CD4-positive, alpha-beta T cell (primary cell): ENCODE measurements at regions not wholly inside any gene's neighbourhood (a gene's known extent, or its start where the extent isn't known, plus 50 kb on each side); places are given as distances from the start of the nearest gene placed in this dataset.
"Not testable (repeated sequence)": the region's sequence is repeated elsewhere in the genome, so short reads cannot be mapped to it uniquely, and the experiment has no call there.

Experiments
- ATAC-seq: fragments of 200-7000 bp; cut with Tn5 transposase; one replicate; pipeline ENCODE4 v1.10.0; 2022; ENCODE audit warnings: mild to moderate bottlenecking; ENCODE audit not compliant: poor library complexity
- CTCF ChIA-PET: fragments of 350-600 bp; sonication (Branson Sonifier 250); formaldehyde crosslinking; loops from one replicate; lab custom pipeline; 2021; ENCODE audit warnings: antibody characterized with exemption, inconsistent platforms; lab: Charles Lee
- POLR2A ChIA-PET: fragments of 350-600 bp; sonication (Branson Sonifier 250); formaldehyde crosslinking; loops from one replicate; lab custom pipeline; 2021; ENCODE audit warnings: antibody characterized with exemption, inconsistent platforms; lab: Charles Lee
- DNase-seq, 14 experiments: peaks; one replicate each; pipeline ENCODE4 v3.0.0-alpha.2; 2013 to 2020; ENCODE audit warnings: mixed read lengths in 2 of 14
- H3K27ac ChIP-seq, 2 donors: one replicate each; pipeline versions ENCODE4 v1.5.1 to v1.7.0; 2013; ENCODE audit warnings: low read length in 2 of 2, low read depth in 1 of 2, mild to moderate bottlenecking in 1 of 2
- H3K27me3 ChIP-seq, 2 experiments: 1 replicate in 1 of 2; 2 replicates in 1 of 2; pipeline versions ENCODE4 v1.6.1 to v1.7.0; 2013; ENCODE audit warnings: low read length in 2 of 2, control low read depth in 1 of 2, mild to moderate bottlenecking in 1 of 2, moderate library complexity in 1 of 2; ENCODE audit not compliant: insufficient read depth in 2 of 2, control insufficient read depth in 1 of 2
- H3K36me3 ChIP-seq: one replicate; pipeline ENCODE4 v1.6.1; 2013; ENCODE audit warnings: low read length, control low read depth; ENCODE audit not compliant: insufficient read depth
- H3K4me1 ChIP-seq: one replicate; pipeline ENCODE4 v1.6.1; 2013; ENCODE audit warnings: low read length, control low read depth; ENCODE audit not compliant: insufficient read depth
- H3K4me3 ChIP-seq: one replicate; pipeline ENCODE4 v1.5.1; 2013; ENCODE audit warnings: mild to moderate bottlenecking, low read length, moderate library complexity
- H3K9me3 ChIP-seq, 2 experiments: 1 replicate in 1 of 2; 2 replicates in 1 of 2; pipeline versions ENCODE4 v1.6.1 to v1.7.0; 2013; ENCODE audit warnings: low read length in 2 of 2, mild to moderate bottlenecking in 2 of 2, control low read depth in 1 of 2, moderate library complexity in 1 of 2; ENCODE audit not compliant: control insufficient read depth in 1 of 2, insufficient read depth in 1 of 2
- H3K27ac Mint-ChIP-seq: one replicate; pipeline ENCODE4 v1.8.0; 2020; ENCODE audit warnings: mixed read lengths
- H3K27me3 Mint-ChIP-seq: one replicate; pipeline ENCODE4 v1.8.0; 2021; ENCODE audit warnings: mixed read lengths
- H3K36me3 Mint-ChIP-seq: one replicate; pipeline ENCODE4 v1.8.0; 2021; ENCODE audit warnings: low read depth, mixed read lengths
- H3K4me1 Mint-ChIP-seq: one replicate; pipeline ENCODE4 v1.8.0; 2021; ENCODE audit warnings: low read depth, mixed read lengths
- H3K4me3 Mint-ChIP-seq: one replicate; pipeline ENCODE4 v1.8.0; 2020; ENCODE audit warnings: mild to moderate bottlenecking, mixed read lengths
- H3K9me3 Mint-ChIP-seq: one replicate; pipeline ENCODE4 v1.8.0; 2020; ENCODE audit warnings: mixed read lengths
- intact Hi-C, 2 experiments: fragments of 100-400 bp; cut with DNase I in 1 of 2; cut with micrococcal nuclease in 1 of 2; formaldehyde crosslinking; loops; one replicate each; pipeline versions ENCODE4 v1.15.1 to v1.9.0; 2023 to 2025; cut with DNase I, micrococcal nuclease
- TF ChIP-seq, protein P1 (sequence below): fragments of 200-600 bp; IDR thresholded peaks from one replicate; pipeline ENCODE4 v1.8.0; 2022; ENCODE audit warnings: antibody characterized with exemption, mild to moderate bottlenecking

DNA sequence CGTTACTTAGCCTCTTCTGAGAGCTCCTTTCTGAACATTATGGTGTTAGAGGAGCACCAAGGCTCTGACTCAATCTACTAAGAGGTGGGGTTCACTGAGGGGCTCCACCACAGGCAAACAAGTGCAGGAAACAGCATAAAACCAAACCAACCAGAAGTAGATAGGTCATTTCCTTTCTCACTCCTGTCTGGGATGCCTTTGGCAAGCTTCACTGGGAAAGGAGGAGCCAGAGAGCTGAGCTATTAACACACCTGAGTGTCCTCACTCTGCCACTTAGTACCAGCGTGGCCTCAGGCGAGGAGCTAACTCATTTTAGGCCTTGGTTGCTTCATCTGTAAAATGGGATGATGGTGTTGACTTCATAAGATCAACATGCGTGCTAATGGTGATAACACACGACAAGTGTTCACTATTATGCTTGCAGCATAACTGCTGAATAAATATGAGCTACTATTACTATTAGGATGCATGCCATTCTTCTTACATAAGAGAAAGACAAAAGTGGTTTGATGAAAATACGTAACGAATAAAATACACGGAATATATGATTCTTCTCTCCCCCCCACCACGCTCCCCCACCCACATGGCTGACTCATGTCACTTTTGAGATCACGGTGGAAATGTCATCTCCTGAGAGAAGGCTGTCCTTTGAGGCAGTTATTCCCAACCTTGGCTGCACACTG is 185.4 kb downstream of the BCAS1 start:
- Histone ChIP-seq H3K36me3 (no peaks in the 10 kb centered on the region), H3K27ac (no peak overlapping the region), H3K4me3 (no peak overlapping the region), H3K27me3 (no peaks in the 10 kb centered on the region), H3K4me1 (peaks cover 21% of the 10 kb centered on the region), H3K9me3 (no peaks in the 10 kb centered on the region)
- Mint-ChIP-seq H3K4me1 (peaks cover 25% of the 10 kb centered on the region), H3K9me3 (no peaks in the 10 kb centered on the region), H3K27ac (no peak overlapping the region), H3K36me3 (no peaks in the 10 kb centered on the region), H3K27me3 (no peaks in the 10 kb centered on the region), H3K4me3 (no peak overlapping the region)
- intact Hi-C loops, result no loop called here
- CTCF ChIA-PET, result interaction anchor here (0.6 to 1.3 kb wide), 4 partner anchors 12 to 181 kb away, joined by 3 to 6 read pairs (median 4); no protein-coding TSS in a partner anchor
- TF ChIP-seq, protein P1, sequence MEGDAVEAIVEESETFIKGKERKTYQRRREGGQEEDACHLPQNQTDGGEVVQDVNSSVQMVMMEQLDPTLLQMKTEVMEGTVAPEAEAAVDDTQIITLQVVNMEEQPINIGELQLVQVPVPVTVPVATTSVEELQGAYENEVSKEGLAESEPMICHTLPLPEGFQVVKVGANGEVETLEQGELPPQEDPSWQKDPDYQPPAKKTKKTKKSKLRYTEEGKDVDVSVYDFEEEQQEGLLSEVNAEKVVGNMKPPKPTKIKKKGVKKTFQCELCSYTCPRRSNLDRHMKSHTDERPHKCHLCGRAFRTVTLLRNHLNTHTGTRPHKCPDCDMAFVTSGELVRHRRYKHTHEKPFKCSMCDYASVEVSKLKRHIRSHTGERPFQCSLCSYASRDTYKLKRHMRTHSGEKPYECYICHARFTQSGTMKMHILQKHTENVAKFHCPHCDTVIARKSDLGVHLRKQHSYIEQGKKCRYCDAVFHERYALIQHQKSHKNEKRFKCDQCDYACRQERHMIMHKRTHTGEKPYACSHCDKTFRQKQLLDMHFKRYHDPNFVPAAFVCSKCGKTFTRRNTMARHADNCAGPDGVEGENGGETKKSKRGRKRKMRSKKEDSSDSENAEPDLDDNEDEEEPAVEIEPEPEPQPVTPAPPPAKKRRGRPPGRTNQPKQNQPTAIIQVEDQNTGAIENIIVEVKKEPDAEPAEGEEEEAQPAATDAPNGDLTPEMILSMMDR, result no peak
- ATAC-seq (peak; percentile 39), DNase-seq (peak in 1 of 14 experiments; percentile 24)
- POLR2A ChIA-PET, result interaction anchor here (0.8 to 1.2 kb wide), 6 partner anchors 9 to 275 kb away, joined by 3 to 4 read pairs (median 3); no protein-coding TSS in a partner anchor

DNA sequence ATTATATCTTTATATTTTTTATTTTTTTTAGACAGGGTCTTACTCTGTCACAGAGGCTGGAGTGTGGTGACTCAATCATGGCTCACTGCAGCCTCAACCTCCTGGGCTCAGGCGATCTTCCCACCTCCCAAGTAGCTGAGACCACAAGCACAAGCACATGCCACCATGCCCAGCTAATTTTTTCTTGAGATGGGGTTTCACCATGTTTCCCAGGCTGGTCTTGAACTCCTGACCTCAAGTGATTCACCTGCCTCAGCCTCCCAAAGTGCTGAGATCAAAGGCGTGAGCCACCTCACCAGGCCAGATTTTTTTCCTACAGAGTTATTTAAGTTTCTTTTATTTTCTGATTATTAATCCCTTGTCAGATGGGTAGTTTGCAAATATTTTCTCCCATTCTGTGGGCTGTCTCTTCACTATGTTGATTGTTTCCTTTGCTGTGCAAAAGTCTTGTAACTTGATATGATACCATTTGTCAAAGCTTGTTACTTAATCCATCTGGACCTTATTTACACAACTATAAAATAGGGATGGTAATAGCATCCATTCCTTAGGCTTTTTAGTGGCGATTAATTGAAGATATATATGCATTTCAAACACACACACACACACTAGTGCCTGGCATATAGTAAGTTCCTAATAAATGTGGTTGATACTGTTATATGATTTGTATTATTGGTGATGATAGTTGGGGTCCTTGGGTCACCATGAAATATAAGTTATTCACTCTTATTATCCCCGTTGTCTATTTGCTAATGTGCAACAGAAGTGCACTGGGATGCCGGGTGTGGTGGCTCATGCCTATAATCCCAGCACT is 187.1 kb downstream of the BCAS1 start:
- no peak for ATAC-seq
- intact Hi-C loops, result no loop called here

DNA sequence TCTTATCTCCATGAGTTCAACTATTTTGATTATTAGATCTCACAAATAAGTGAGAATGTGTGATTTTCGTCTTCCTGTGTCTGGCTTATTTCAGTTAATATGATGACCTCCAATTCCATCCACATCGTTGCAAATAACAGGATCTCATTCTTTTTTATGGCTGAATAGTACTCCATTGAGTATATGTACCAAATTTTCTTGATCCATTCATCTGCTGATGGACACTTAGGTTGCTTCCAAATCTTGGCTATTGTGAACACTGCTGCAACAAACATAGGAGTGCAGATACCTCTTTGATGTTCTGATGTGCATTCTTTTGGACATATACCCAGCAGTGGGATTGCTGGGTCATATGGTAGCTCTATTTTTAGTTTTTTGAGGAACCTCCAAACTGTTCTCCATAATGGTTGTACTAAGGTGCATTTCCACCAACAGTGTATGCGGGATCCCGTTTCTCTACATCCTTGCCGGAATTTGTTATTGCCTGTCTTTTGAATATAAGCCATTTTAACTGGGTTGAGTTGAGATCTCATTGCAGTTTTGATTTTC is 187.9 kb downstream of the BCAS1 start:
- DNase-seq, H3K4me3 Mint-ChIP-seq, H3K27ac ChIP-seq, H3K27me3 ChIP-seq, H3K9me3 Mint-ChIP-seq, intact Hi-C loops, H3K36me3 Mint-ChIP-seq, H3K27ac Mint-ChIP-seq, H3K4me3 ChIP-seq, H3K36me3 ChIP-seq, H3K9me3 ChIP-seq, ATAC-seq, H3K27me3 Mint-ChIP-seq: not testable (repeated sequence)
- H3K4me1 Mint-ChIP-seq, result peaks cover 13% of the 10 kb centered on the region
- peaks cover 13% of the 10 kb centered on the region for H3K4me1 ChIP-seq
- ChIA-PET CTCF (interaction anchor here (1.4 kb wide), 1 partner anchor 10 kb away, joined by 4 read pairs; no protein-coding TSS in a partner anchor), POLR2A (interaction anchor here (1.3 kb wide), 1 partner anchor 17 kb away, joined by 5 read pairs; no protein-coding TSS in a partner anchor)

More for the DNA sequence above, 187.1 kb downstream of the BCAS1 start:
- H3K9me3 ChIP-seq, result no peaks in the 10 kb centered on the region
- H3K4me3 ChIP-seq, result no peak overlapping the region
- Mint-ChIP-seq H3K27me3 (no peaks in the 10 kb centered on the region), H3K36me3 (no peaks in the 10 kb centered on the region), H3K9me3 (no peaks in the 10 kb centered on the region), H3K4me1 (peaks cover 21% of the 10 kb centered on the region), H3K4me3 (no peak overlapping the region), H3K27ac (no peak overlapping the region)
- POLR2A ChIA-PET, result interaction anchor here (1.3 kb wide), 1 partner anchor 16 kb away, joined by 5 read pairs; no protein-coding TSS in a partner anchor
- H3K27ac ChIP-seq, result no peak overlapping the region
- CTCF ChIA-PET, result no interaction called here
- H3K36me3 ChIP-seq, result no peaks in the 10 kb centered on the region
- TF ChIP-seq, protein P1, result no peak
- H3K4me1 ChIP-seq, result peaks cover 18% of the 10 kb centered on the region
- H3K27me3 ChIP-seq, result no peaks in the 10 kb centered on the region
- DNase-seq, result no peak
